ENCODE measurements at regions not wholly inside any gene's neighbourhood (a gene's known extent, or its start where the extent isn't known, plus 50 kb on each side); places are given as distances from the start of the nearest gene placed in this dataset.

GRCh38 chr7:96430356-96430755 lies 108.5 kb upstream of the SLC25A13 start:
- CTCF ChIA-PET = no interaction called here
- no peaks in the 10 kb centered on the region for H3K79me2 ChIP-seq (ENCODE audit: insufficient read depth, low read length)
- peaks cover 40% of the 10 kb centered on the region for H3K27me3 ChIP-seq (ENCODE audit: insufficient read depth, low read length)
- ATAC-seq = no peak
- H3K9ac ChIP-seq (ENCODE audit: low read length) = no peak overlapping the region
- no peaks in the 10 kb centered on the region for H3K9me2 ChIP-seq (ENCODE audit: insufficient read depth)
- POLR2A ChIA-PET = no interaction called here
- RAD21 ChIA-PET (ENCODE audit: low non-redundant PET in 1 of 2, low total read pairs in 2 of 2, uncharacterized antibody in 2 of 2, unreplicated experiment in 2 of 2) = no interaction called here
- no peak overlapping the region for H3K4me2 ChIP-seq (ENCODE audit: low read length)
- no peak for DNase-seq (ENCODE audit: low read depth, low spot score)
- H3K36me3 ChIP-seq (ENCODE audit: control insufficient read depth in 1 of 2, insufficient read depth in 2 of 2, low read length in 2 of 2) = no peaks in the 10 kb centered on the region
- TF ChIP-seq RAD21 (IDR thresholded peaks at IDR 0.05; ENCODE audit: low read depth) (no peak), ELF1 (IDR thresholded peaks at IDR 0.05; ENCODE audit: borderline replicate concordance, low read depth) (no peak), ATF3 (IDR thresholded peaks at IDR 0.05) (no peak), FOSL1 (IDR thresholded peaks at IDR 0.05; ENCODE audit: low read depth) (no peak), MAX (IDR thresholded peaks at IDR 0.05) (no peak), POLR2AphosphoS5 (IDR thresholded peaks at IDR 0.05; ENCODE audit: low read depth, low read length) (no peak), POLR2A (IDR thresholded peaks at IDR 0.05; ENCODE audit: borderline replicate concordance, extremely low read depth, insufficient read depth, insufficient read length) (no peak), CBX3 (IDR thresholded peaks at IDR 0.05; ENCODE audit: low read depth) (no peak), TCF7L2 (IDR thresholded peaks at IDR 0.05; ENCODE audit: borderline replicate concordance, extremely low read depth, insufficient read depth, insufficient read length) (no peak), EGR1 (IDR thresholded peaks at IDR 0.05; ENCODE audit: low read depth) (no peak), ZBTB33 (IDR thresholded peaks at IDR 0.05; ENCODE audit: extremely low read depth, insufficient replicate concordance, low read length) (no peak)
- H2AFZ ChIP-seq (ENCODE audit: low read depth, low read length, poor library complexity, severe bottlenecking) = no peak overlapping the region
- no peak overlapping the region for H3K4me3 ChIP-seq (replicated peaks in 1 of 2; ENCODE audit: low read depth in 1 of 2, low read length in 2 of 2)
- no peaks in the 10 kb centered on the region for H3K9me3 ChIP-seq (ENCODE audit: control insufficient read depth in 1 of 2, insufficient read depth in 1 of 2, low read depth in 1 of 2, low read length in 2 of 2)
- no peaks in the 10 kb centered on the region for H3K4me1 ChIP-seq (ENCODE audit: control insufficient read depth in 1 of 2, insufficient read depth in 2 of 2, low read length in 2 of 2)
- intact Hi-C loops (cut with micrococcal nuclease) = no loop called here
- H3K27ac ChIP-seq (ENCODE audit: low read depth, low read length) = no peak overlapping the region
- H4K20me1 ChIP-seq (ENCODE audit: insufficient read depth) = no peaks in the 10 kb centered on the region
- no TSS peak for BruUV-seq (replicated peaks)

All from HCT116 (cell line).